ENCODE measurements at regions not wholly inside any gene's neighbourhood (a gene's known extent, or its start where the extent isn't known, plus 50 kb on each side); places are given as distances from the start of the nearest gene placed in this dataset.

DNA sequence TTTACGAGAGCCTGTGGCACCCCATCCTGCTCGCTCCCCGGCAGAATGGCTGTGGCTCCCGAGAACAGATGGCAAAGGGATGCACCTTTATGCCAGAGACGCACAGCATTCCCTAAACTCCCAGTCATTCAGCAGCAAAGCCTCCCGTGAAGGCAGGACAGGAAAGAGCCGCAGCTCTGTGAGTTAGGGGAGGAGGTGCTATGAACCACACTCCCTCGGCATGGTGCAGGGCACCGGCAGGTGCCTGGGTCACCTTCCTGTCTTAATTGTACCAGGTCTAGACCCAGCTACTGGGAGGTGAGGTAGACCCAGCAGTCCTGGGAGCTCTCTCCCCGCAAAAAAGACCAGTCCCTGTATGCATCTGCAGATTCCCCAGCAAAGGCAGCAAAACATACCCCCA is 149.8 kb downstream of the TWIST2 start:
- no peak for TF ChIP-seq CTCF (IDR thresholded peaks at IDR 0.05; ENCODE audit: low read length)
- TF ChIP-seq EZH2 (optimal IDR thresholded peaks at IDR 0.05; ENCODE audit: low read depth, low read length): no peak

Measured in MM.1S (cell line).